Activated CD4-positive, alpha-beta T cell treated with anti-CD3 and anti-CD28 coated beads, Interleukin-2, amount 10 ng/mL, durations not matched to agents 7 days and 5 days (primary cell): ENCODE measurements at regions not wholly inside any gene's neighbourhood (a gene's known extent, or its start where the extent isn't known, plus 50 kb on each side); places are given as distances from the start of the nearest gene placed in this dataset.
"Not testable (repeated sequence)": the region's sequence is repeated elsewhere in the genome, so short reads cannot be mapped to it uniquely, and the experiment has no call there.

Source experiments
- CTCF ChIA-PET: fragments of 350-600 bp; sonication (Branson Sonifier 250); formaldehyde crosslinking; loops from one replicate; lab custom pipeline; 2021; ENCODE audit warnings: antibody characterized with exemption; lab: Charles Lee
- POLR2A ChIA-PET: fragments of 350-600 bp; sonication (Branson Sonifier 250); formaldehyde crosslinking; loops from one replicate; lab custom pipeline; 2021; ENCODE audit warnings: antibody characterized with exemption; lab: Charles Lee
- DNase-seq: peaks from one replicate; pipeline ENCODE4 v3.0.0-alpha.2; 2020
- H3K27ac Mint-ChIP-seq: one replicate; pipeline ENCODE4 v1.8.0; 2021; ENCODE audit warnings: mild to moderate bottlenecking, moderate library complexity, mixed read lengths
- H3K27me3 Mint-ChIP-seq: one replicate; pipeline ENCODE4 v1.8.0; 2021; ENCODE audit warnings: mixed read lengths
- H3K36me3 Mint-ChIP-seq: one replicate; pipeline ENCODE4 v1.8.0; 2021; ENCODE audit warnings: low read depth, mixed read lengths
- H3K4me1 Mint-ChIP-seq: one replicate; pipeline ENCODE4 v1.8.0; 2021; ENCODE audit warnings: mixed read lengths
- H3K4me3 Mint-ChIP-seq: one replicate; pipeline ENCODE4 v1.8.0; 2021; ENCODE audit warnings: mild to moderate bottlenecking, moderate library complexity, mixed read lengths
- H3K9me3 Mint-ChIP-seq: one replicate; pipeline ENCODE4 v1.8.0; 2021; ENCODE audit warnings: mixed read lengths

DNA sequence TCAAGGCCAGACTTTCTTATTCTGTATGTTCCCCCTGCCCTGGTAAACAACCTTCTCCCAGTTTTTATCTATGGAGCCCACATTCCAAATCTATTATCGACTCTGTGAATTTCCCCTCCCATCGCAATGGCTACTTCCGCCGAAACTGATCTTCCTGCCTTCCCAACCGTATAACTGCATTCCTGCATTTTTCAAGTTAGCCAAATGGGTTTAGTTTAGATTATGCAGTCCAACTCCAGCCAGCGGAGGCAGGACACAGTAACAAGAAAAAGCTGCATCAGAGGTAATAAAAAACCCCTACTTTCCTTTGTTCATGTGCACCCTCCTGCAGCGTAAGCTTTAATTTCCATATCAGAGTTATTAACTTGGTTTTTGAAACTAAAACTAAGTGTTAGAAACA, 112.2 kb upstream of the ZNF91 start:
- ChIA-PET POLR2A (no interaction called here), CTCF (no interaction called here)
- no peak overlapping the region for H3K27ac Mint-ChIP-seq
- no peaks in the 10 kb centered on the region for H3K27me3 Mint-ChIP-seq
- H3K36me3 Mint-ChIP-seq, result no peaks in the 10 kb centered on the region
- no peaks in the 10 kb centered on the region for H3K4me1 Mint-ChIP-seq
- H3K9me3 Mint-ChIP-seq, result peaks cover 9% of the 10 kb centered on the region
- no peak for DNase-seq
- no peak overlapping the region for H3K4me3 Mint-ChIP-seq

DNA sequence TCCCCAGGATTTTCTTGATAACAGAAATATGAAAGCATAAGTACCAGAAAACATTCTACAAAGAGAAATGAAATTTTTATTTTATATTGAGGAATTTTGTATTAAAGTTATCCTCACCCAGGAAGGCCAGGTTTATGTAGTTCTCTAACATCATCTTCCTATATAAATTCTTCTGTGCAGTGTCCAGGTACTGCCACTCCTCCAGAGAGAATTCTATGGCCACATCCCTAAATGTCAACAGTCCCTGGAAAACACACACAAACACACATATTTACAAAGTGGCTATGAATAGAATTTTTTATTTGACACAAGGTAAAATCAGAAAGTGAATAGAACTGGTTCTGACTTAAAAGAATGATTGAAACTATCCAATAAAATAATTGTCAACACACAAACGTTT, 110.5 kb upstream of the ZNF91 start:
- H3K36me3 Mint-ChIP-seq, result no peaks in the 10 kb centered on the region
- no peak overlapping the region for H3K27ac Mint-ChIP-seq
- ChIA-PET POLR2A (no interaction called here), CTCF (no interaction called here)
- DNase-seq, result no peak
- no peaks in the 10 kb centered on the region for H3K27me3 Mint-ChIP-seq
- H3K9me3 Mint-ChIP-seq, result peaks cover 6% of the 10 kb centered on the region
- no peak overlapping the region for H3K4me3 Mint-ChIP-seq
- no peaks in the 10 kb centered on the region for H3K4me1 Mint-ChIP-seq

DNA sequence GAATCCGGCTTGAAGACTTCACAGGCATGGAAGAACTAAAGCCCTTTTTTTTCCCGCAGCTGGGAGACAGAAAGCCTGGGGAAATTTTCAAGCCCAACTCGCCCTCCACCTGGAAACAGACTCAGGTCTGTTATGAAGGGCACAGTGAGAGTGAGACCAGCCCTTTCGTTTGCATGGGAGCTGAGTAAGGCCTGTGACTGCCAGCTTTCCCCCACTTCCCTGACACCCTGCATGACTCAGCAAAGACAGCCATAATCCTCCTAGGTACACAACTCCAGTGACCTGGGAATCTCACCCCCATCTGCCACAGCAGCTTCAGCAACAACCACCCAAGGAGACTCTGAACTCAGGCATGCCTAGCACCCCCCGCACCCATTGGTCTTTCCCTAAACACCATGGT, 87.6 kb upstream of the ZNF91 start:
- POLR2A ChIA-PET, result no interaction called here
- H3K4me1 Mint-ChIP-seq, result no peaks in the 10 kb centered on the region

DNA sequence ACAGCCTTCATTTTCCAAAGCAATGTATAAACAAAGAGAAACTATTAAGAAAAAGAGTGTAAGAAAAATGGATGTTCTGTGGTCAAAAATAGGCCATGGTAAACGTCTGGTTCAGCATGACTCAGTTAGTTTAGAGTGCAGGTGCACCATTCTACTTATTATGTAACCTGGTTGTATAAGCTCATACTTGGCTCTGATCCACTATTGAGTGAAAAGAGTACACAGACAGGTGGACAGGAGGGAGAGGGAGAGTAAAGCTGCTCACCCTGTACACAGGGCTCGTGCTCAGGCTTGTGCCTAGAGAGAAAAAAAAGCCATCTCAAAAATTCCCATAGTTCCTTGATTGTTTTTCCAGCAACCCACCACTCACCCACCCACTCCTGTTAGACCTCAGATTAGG, 85.8 kb upstream of the ZNF91 start:
- H3K27ac Mint-ChIP-seq, result no peak overlapping the region
- H3K4me1 Mint-ChIP-seq, result no peaks in the 10 kb centered on the region
- no peak for DNase-seq
- CTCF ChIA-PET, result no interaction called here
- POLR2A ChIA-PET, result no interaction called here
- no peaks in the 10 kb centered on the region for H3K36me3 Mint-ChIP-seq
- H3K9me3 Mint-ChIP-seq, result peaks cover 40% of the 10 kb centered on the region
- no peak overlapping the region for H3K4me3 Mint-ChIP-seq
- no peaks in the 10 kb centered on the region for H3K27me3 Mint-ChIP-seq

More for the DNA sequence above, 87.6 kb upstream of the ZNF91 start:
- CTCF ChIA-PET, result no interaction called here
- H3K27ac Mint-ChIP-seq, result no peak overlapping the region
- no peaks in the 10 kb centered on the region for H3K27me3 Mint-ChIP-seq
- H3K9me3 Mint-ChIP-seq, result peaks cover 43% of the 10 kb centered on the region
- H3K4me3 Mint-ChIP-seq, result no peak overlapping the region
- DNase-seq, result no peak
- H3K36me3 Mint-ChIP-seq, result no peaks in the 10 kb centered on the region

DNA sequence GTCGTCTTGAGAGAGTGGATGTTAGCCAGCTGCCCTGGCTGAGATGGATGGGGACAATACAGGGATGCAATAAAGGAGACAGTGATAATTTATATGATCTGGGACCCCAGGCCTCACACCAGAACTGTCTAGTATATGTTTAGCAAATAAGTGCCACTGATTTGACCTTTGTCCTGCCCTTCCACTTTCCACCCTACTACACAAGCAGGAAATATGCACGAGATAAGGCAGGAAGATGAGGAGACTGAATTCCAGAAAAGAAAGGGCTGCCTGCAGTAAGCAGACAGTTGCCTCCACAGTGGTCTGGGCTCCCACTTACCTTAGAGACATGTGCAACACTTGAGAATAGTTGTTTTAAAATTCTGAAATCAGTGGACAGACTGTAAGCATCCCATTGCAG, 80.2 kb upstream of the ZNF91 start:
- no peak overlapping the region for H3K27ac Mint-ChIP-seq
- no peak for DNase-seq
- H3K4me3 Mint-ChIP-seq, result no peak overlapping the region
- no peaks in the 10 kb centered on the region for H3K36me3 Mint-ChIP-seq
- H3K27me3 Mint-ChIP-seq, result peaks cover 3% of the 10 kb centered on the region
- H3K9me3 Mint-ChIP-seq, result peaks cover 30% of the 10 kb centered on the region
- H3K4me1 Mint-ChIP-seq, result no peaks in the 10 kb centered on the region
- POLR2A ChIA-PET, result no interaction called here
- CTCF ChIA-PET, result no interaction called here

DNA sequence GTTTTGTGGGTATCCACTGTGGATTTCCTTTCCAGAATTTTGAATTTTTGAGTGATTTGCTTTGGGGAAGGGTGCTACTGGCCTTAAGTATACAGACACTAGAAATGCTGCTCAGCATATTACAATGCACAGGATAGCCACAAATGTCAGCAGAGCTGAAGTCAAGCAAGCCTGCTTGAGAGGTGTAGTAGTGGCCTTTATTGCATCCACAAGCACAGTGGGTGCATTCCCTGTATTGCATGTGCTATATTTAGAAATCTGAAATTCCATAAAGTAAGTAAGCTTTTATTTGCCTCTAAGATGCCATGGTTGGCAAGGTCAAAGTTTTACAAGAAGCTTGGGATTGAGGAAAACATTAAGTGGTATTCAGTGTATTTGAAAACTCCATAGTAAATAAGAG, 79.5 kb upstream of the ZNF91 start:
- POLR2A ChIA-PET, result no interaction called here
- H3K27ac Mint-ChIP-seq, result no peak overlapping the region
- H3K4me3 Mint-ChIP-seq, result no peak overlapping the region
- H3K27me3 Mint-ChIP-seq, result peaks cover 3% of the 10 kb centered on the region
- H3K36me3 Mint-ChIP-seq, result no peaks in the 10 kb centered on the region
- CTCF ChIA-PET, result no interaction called here
- DNase-seq, result no peak
- no peaks in the 10 kb centered on the region for H3K4me1 Mint-ChIP-seq
- peaks cover 32% of the 10 kb centered on the region for H3K9me3 Mint-ChIP-seq

DNA sequence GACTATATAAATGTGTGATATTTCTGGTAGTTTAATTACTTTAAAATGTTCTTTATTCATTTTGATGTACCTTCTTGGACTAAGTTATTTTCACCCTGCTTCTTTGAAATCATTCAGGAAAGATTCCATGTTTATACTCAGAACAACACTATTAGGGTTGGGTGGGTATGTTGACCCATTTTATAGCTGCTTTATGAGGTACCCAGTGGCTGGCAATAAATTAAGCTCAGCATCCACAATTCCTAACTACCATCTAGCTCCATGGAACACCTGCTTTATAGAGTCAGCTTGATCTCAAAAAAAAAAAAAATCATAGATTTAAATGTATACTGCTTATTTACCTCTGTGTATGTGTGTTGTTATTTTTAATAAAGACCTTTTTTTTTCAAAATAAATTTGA, 78.9 kb upstream of the ZNF91 start:
- ChIA-PET CTCF (no interaction called here), POLR2A (no interaction called here)
- Mint-ChIP-seq H3K4me3 (no peak overlapping the region), H3K4me1 (no peaks in the 10 kb centered on the region), H3K9me3 (peaks cover 35% of the 10 kb centered on the region), H3K36me3 (no peaks in the 10 kb centered on the region), H3K27ac (no peak overlapping the region), H3K27me3 (peaks cover 3% of the 10 kb centered on the region)
- no peak for DNase-seq

DNA sequence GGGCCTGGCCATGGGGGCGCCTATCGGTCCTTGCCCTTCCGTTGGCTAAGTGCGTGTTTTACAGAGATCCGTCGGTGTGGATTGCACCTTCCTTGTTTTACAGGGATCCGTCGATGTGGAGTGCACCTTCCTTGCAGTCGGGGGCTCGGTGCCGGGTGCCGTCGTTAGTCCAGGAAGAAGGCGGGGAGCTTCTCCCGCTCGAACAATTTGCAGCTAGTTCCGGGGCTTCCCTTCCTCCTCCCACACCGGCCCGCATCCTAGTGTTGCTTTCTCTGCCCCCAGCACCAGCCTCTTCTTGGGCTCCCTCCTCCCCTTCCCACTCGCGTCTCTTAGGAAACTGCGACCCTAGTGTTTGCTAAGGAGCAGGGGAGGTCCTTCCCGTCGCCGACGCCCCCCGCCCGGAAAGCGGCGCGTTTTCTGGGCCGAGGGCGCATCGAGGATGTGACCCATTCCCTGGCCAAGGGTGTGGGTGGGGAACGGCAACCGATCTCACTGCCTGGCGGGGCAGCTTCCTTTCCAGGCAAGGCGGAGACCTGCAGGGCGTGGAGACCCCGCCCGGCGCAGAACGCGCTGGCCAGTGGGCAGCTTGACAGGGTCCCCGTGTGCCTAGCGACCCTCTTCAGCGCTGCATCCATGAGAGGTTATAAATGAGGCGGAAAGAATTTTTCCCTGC, 75.7 kb upstream of the ZNF91 start:
- no peak for DNase-seq
- peaks cover 3% of the 10 kb centered on the region for H3K27me3 Mint-ChIP-seq
- POLR2A ChIA-PET, result no interaction called here
- H3K4me1 Mint-ChIP-seq, result no peaks in the 10 kb centered on the region
- CTCF ChIA-PET, result no interaction called here
- peaks cover 25% of the 10 kb centered on the region for H3K9me3 Mint-ChIP-seq
- no peak overlapping the region for H3K4me3 Mint-ChIP-seq
- H3K27ac Mint-ChIP-seq, result no peak overlapping the region
- H3K36me3 Mint-ChIP-seq, result no peaks in the 10 kb centered on the region

DNA sequence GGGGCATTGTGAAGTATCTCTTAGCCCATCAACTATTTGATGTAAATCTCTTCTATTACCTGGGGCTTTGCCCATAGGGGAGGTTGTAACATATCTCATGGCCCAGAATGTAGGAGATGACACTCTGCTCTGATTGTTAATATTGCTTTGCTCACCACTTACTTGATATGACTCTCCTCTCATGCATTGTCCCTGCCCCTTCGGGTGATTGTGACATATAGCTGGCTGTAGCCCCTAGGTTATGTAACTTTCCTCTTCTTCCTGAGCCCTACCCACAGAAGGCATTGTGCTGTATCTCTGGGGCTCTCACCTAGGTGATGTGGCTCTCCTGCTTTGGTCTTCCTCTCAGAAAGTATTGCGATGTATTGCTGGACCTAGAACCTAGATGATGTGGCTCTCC, 69.1 kb upstream of the ZNF91 start:
- H3K27ac Mint-ChIP-seq, CTCF ChIA-PET, DNase-seq: not testable (repeated sequence)

DNA sequence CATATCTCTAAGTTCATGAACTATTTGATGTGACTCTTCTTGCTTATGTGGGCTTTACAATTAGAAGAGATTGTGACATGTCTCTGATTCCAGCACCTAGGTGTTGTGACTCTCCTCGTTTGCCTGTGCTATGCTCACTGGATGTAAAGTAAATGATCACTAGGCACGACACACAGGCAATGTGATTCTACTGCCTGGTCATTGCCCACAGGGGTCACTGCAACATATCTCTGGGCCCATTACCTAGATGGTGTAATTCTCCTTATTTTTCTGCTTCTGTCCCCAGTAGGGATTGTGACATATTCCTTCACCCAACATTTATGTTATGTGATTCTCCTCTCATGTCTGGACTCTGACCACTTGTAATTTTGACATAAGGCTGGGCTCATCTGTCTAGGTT, 65.8 kb upstream of the ZNF91 start:
- CTCF ChIA-PET, result no interaction called here
- Mint-ChIP-seq H3K27me3 (no peaks in the 10 kb centered on the region), H3K4me1 (no peaks in the 10 kb centered on the region), H3K27ac (no peak overlapping the region), H3K9me3 (peaks cover 46% of the 10 kb centered on the region), H3K36me3 (no peaks in the 10 kb centered on the region), H3K4me3 (no peak overlapping the region)
- POLR2A ChIA-PET, result no interaction called here
- no peak for DNase-seq

More for the DNA sequence above, 69.1 kb upstream of the ZNF91 start:
- H3K4me1 Mint-ChIP-seq, H3K36me3 Mint-ChIP-seq, POLR2A ChIA-PET, H3K4me3 Mint-ChIP-seq, H3K27me3 Mint-ChIP-seq: not testable (repeated sequence)
- H3K9me3 Mint-ChIP-seq, result peaks cover 33% of the 10 kb centered on the region

DNA sequence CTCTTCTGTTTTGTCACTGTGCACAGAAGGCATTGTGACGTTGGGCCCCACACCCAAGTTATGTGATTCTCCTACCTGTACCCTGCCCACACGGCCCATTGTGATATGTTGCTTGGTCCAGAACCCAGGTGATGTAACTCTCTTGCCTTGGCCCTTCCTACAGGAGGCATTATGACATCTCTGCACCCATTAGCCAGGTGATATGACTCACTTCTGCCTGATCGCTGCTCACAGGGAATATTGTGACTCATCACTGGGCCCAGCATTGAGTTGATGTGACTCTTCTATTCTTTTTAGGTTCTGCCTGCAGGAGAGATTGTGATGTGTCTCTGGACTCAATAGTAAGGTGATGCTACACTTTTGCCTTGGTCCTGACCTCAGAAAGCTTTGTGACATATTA, 65.4 kb upstream of the ZNF91 start:
- ChIA-PET CTCF (no interaction called here), POLR2A (no interaction called here)
- H3K27me3 Mint-ChIP-seq, result no peaks in the 10 kb centered on the region
- H3K27ac Mint-ChIP-seq, result no peak overlapping the region
- H3K4me3 Mint-ChIP-seq, result no peak overlapping the region
- no peaks in the 10 kb centered on the region for H3K36me3 Mint-ChIP-seq
- no peak for DNase-seq
- H3K9me3 Mint-ChIP-seq, result peaks cover 46% of the 10 kb centered on the region
- H3K4me1 Mint-ChIP-seq, result no peaks in the 10 kb centered on the region
